Stimulated activated CD4-positive, alpha-beta T cell treated with anti-CD3 and anti-CD28 coated beads, Interleukin-1b, Interleukin-23, amount 100 ng/mL, for 48 hours (primary cell): ENCODE measurements at regions not wholly inside any gene's neighbourhood (a gene's known extent, or its start where the extent isn't known, plus 50 kb on each side); places are given as distances from the start of the nearest gene placed in this dataset.
A peak's percentile ranks its signal among the peaks of the same experiment; 100 is the strongest.
"Not testable (repeated sequence)": the region's sequence is repeated elsewhere in the genome, so short reads cannot be mapped to it uniquely, and the experiment has no call there.

Experiments used
- DNase-seq: peaks from one replicate; pipeline ENCODE4 v3.0.0-alpha.2; 2020

DNA sequence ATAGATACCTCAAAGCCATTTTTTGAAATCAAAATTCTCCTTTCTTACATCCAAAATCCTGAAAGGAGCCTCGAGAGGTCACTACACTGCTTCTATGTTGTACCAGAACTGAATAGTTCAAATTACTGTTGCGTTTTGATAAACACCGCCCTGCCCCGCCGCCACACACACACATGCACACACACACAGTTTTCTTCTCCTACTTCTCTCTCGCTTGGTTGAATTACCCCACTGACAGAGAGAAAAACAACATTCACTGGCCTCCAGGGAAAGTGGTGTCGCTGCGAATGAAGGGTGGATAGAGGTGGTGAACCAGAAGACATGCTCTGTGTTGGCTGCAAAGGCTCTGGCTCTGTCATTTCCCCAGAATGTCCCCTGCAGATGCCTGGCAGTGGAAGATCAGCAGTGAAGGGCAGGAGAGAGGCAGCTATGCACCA is 183.4 kb upstream of the RFC3 start:
- DNase-seq, result no peak

DNA sequence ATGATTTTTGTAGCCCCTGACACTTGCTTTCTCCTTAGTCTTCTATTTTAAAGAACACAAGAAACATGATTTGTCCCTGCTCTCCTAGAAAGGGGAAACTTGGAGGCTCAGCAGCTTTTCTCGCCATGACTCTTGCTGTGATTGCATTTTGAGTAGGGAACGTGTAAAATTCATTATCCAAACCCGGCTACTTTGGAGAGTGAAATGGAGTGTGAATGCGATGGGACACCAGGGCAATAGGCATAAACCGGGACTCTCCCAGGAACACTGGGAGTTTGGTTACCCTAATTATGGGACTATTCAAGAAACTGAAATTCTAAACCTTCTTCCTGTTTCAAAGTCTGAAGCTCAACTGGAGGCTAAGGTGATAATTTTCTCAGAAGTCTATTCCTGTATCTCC is 181.7 kb upstream of the RFC3 start:
- no peak for DNase-seq

DNA sequence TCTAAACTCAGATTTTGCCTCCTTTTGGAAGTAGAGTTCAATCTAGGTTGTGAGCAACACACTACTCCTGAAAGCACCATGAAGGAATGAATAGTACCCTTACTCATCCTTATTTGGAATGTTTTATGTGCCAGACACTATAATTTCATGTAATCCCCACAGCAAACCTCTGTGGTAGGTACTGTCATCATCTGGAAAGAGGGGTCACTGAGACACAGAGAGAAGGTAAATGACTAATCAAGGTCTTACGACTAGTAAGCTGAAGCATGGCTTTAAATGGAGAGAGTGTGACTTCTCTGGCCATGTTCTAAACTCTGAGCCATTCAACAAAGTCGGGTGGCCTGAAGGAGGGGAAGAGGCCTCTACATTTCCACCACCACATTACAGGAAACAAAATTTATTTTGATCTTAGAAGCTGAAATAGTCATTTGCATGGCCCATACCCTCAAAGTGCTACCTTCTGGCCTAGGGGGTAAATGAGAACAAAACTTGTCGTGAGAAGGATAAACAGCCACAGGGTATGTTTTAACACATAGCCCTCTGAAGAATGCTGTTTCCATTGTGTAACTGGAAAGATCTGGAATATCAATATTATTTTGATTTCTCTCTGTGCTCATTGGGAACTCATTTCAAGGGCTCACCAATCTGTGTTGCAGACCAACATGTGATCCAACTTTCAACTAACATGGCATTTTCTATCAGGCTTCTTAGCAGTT is 180.8 kb upstream of the RFC3 start:
- no peak for DNase-seq

DNA sequence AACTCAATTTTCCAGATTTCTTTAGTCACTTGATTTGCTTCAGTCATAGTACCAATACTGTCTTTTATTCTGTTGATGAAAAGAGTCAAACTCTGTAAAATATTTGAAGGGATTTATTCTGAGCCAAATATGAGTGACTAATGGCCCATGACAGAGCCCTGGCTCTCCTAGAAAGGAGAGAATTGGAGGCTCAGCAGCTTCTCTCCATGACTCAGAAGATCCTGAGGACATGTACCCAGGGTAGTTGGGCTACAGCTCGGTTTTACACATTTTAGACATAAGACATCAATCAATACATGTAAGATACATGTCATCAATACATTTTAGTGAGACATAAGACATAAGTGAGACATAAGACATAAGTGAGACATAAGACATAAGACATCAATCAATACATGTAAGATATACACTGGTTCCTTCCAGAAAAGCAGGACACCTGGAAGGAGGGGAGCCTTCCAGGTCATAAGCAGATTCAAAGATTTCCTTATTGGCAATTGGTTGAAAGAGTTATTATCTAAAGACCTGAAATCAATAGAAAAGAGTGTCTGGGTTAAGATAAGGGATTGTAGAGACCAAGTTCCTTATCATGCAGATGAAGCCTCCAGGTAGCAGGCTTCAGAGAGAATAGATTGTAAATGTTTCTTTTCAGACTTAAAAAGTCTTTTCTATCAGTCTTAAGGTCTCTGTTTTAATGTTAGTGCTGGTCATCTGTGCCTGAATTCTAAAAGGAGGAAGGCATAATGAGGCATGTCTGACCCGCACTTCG is 179.8 kb upstream of the RFC3 start:
- peak; percentile 28 for DNase-seq

DNA sequence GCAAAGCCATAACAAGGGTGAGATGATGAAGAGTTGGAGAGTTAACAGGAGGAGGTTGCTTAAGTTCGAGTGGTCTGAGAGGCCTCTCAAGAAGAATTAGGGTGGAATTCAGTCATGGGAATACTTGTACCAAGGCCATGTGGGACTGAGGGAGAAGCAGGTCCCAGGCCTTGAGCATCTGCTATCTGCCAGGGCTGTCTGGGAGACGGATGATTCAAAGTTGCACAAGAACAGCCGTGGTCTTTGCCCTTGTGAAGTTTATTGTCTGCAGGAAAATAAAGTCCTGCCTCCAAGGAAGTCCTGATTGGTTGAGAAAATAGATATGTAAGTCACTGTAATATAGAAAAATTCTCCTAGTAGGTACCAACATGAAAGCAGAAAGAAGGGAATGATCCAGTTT is 178.8 kb upstream of the RFC3 start:
- no peak for DNase-seq

DNA sequence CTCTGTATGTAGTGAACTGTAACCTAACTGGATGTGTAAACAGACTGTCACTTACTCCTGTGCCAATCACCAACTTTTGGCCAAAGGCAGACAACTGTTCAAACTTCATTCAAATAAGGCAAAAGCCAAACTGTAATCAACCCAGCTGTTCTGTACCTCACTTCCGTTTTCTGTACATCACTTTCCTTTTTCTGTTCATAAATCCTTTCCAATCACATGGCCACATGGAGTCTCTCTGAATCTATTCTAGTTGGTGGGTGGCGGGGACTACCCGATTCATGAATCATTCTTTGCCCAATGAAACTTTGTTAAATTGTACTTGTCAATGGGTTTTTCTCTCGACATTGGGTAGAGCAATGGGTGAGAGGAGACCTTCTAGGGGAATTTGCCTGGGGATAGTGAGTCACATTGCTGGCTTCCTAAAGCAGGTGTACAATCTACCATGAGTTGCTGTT is 178.3 kb upstream of the RFC3 start:
- peak; percentile 77 for DNase-seq

DNA sequence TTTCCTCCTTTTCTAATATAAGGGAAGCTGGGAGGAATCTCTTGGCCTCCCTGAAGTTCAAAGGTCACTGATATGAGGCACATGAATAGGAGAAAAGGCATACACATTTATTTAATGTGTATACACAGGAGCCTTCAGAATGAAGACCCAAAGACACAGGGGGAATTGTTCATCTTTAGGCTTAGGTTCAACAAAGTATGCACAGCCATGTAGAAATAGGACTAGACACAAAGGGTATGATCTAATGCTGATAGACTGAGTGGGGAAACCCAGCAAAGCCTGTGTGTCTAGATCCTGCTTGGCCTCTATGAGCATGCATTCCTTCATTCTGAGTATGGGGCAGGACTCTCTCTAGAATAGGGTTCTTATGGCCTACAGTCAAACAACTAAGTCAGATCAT is 177.1 kb upstream of the RFC3 start:
- DNase-seq, result no peak

DNA sequence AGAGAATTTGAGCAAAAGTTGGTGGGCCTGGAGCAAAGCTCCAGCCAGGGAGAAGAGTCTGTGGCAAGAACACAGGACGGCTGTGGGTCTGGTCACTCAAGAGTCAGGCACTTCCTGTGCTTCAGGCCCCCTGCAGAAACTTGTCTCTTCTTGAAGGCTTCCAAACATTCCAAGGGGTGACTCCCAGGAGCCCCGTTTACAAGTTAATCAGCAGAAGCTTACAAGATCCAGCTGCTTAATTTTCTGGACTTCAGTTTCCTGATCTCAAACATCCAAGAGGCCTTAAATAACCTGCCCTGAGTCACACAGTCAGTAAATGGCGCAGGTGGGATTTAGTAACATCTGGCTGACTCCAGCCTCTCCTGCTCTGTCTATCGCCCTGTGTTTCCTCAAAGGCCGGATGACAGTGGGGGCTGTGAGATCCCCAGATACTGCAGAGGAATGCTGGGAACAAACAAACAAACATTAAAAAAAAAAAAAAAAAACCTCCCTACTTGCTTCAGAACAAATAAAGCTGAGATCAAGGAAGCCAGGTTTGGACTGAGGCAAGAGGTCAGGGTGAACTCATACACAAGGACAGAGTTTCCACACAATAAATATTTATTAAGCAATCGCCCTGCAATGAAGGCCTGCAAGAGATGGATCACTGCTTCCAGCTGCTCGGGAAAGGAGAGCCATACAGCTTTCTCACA is 175.4 kb upstream of the RFC3 start:
- no peak for DNase-seq

DNA sequence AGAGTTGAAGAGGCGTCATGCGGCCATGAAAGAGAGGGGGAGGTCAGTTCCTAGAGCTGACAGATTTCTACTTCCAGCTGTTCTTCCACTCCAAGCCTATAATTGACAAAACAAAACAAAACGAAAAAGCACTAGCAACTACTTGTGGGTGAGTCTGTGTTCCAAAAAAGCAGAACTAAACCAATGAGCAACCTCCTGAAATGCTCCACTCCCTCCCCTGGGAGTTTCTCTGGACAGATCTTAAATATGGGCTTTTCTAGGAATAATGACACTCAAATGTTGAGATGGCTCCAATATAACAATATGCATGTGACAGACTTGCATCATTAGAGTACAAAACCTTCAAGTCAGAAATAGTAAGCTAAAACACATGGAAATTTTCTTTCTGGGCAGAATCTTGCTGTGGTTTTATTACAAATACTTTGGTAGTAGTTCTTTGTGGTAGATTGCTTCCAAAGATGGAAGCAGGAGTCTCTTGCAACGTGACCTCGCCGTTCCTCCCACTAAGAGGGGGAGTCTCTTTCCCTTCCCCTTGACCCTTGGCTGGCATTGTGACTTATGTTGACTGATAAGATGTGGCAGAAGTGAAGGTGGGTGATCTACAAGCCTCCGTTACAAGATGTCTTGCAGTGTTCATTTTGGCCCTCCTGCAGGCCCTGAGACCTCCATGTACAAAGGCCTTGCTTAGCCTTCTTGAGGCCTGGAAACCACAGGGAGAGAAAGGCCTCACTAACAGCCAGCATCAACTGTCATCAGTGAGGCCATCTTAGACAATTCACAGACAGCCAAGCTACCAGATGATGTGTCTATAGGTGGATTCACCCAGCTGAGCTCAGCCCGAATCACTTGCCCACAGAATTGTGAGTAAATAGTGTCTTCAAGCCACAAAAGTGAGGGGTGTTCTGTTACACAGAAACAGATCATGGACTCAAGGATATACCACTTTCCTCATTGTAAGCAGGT is 173.1 kb upstream of the RFC3 start:
- peak; percentile 34 for DNase-seq

DNA sequence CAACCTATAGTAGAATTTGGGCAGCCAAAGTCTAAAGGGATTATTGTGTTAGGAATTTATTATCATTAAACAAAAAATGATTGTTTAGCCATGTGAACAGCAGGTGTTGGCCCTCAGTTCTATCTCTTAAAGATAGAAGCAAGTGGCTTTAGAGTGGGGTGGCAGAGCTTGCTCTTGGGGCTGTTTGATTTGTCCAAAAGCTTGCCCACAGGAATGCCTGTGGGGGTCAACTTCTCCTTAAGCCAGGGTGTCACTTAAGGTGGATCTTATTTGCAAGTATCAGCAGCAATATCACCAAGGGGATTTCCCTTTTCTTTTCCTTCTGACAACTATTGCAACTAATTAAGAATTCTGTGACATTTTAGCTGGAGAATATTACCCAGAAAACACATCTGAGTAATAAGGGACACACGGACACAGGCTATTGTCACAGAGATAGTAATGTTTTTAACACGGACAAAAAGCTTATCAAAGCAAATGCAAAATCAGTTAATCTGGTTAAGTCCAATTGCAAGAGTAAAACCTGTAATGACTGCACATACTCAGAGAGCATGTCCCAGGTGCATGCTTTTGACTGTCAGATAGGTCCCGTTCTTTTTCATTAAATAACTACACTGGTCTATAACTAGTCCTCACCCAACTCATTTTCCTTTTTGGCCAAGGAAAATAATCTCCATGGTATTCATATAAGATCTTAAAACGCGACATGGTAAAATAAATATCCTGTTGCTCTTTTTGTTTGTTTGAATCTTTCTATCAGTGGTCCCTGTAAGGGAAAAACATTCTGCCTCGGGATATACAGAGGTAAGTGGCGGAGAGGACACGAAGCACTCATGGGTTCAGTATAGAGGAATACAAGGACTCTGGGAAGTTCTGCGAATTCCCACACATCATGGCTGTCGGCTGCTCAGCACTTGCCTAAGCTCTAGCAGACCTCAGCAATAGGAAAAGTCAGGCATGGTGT is 172.1 kb upstream of the RFC3 start:
- no peak for DNase-seq

DNA sequence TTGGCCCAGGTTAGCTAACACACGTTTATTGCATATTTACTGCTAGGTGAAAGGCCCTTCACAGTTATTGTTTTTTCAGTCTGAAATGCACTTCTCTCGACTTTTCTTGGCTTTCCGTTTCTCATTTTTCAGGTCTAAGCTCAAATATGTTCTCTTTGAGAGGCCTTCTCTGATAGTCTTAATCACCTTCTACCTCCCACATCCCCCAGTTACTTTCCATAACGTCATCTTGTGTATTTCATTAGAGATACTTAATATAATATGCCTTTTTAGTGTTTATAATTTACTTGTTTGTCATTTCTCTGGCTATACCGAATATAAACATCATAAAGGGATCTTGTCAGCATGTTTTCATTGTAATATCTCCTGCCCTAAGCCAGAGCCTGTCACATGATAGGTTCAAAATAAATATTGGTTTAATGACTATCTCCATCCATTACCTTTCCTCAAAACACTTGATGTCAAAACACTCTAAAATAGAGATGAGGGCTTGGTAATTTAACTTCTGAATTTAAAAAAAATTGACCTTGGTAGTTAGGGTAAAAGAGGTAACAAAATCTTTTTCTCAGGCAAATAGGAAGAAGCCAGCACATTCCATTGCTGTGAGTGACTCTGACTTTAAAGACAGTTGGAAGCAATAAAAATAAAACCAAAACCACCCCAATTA is 168.6 kb upstream of the RFC3 start:
- DNase-seq, result no peak

DNA sequence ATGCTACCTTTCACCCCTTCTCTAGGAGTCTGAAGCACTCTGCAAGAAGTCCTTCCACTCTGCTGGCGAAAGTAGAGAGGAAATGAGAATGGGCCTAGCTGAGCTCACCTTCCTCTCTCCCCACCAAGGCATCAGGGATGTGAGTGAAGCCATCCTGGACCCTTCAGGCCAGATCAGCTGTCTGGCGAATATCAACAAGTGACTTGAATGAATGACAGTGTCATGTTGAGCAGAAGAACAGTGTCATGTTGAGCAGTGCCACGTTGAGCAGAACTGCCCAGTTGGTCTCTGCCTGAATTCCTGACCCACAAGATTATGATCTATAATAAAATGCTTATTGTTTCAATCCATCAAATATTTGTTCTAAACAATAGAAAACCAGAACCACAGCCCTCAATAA is 166.2 kb upstream of the RFC3 start:
- DNase-seq, result no peak

DNA sequence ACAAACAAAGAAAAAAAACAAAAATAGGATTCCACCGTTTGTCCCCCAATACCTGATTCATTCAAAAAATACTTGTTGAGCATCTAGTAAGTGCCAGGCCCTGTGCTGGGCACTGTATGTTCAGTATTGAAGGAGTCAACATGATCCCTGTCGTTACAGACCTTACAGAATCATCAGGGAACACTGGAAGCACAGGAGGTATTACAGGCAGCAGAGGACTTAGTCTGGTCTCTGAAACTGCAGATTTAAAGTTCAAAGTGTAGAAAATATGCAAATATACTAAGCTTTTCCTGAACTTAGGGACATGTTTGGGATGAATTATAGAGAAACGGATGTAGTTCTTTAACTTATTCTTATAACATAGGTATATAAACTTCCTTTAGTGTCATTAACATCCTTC is 160.7 kb upstream of the RFC3 start:
- no peak for DNase-seq

DNA sequence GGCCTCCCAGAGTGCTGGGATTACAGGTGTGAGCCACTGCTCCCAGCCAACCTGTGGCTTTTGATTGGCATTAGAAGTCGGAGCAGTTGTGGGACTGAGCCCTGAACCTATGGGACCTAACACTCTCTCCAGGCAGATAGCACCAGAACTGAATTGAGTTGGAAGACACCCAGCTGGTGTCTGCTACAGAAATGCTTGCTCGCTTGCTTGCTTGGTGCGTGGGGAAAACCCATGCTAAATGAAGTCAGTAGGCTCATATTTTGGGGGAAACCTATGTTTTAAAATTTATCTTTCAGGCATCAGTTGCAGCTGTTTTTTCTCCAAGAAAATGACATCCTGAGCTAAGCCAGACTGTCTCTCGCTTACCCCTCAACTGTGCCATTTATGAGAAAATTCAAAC is 158.5 kb upstream of the RFC3 start:
- no peak for DNase-seq

DNA sequence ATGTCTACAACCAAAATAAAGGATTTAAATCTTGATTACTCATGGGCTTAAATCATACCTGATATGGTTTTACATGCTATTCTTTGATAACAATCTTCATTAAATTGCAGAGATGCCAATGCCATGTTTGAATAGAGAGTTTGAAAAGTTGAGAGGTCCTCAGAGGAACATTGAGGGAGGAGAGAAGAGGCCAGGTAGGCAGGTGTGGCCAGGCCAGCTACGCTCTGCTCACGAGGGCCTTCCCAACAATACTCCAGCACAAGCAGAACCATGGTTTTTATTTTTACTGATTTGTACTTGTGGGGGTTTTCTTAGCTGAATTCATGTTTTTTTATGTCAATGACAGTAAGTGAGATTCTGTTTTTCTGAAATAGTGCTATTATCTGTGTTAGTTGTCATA is 158.1 kb upstream of the RFC3 start:
- DNase-seq, result no peak

DNA sequence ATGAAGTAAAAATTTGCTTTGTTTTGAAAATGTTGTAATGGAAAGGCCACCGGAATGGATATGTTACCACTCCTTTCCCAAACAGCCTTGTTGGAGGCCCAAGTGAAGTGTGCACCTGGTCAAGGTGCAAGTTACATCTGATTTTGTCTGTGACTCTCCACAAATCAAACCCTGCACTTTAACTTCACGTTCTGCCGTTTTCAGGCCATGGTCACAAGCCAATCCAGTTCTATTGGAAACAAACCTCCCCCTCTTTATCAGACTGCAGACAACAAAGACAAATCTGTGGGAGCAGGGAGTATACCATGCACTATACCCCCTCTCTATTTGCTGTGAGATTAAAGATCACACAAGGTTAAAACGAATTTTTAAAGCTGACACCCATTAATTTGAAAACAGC is 155.6 kb upstream of the RFC3 start:
- no peak for DNase-seq

DNA sequence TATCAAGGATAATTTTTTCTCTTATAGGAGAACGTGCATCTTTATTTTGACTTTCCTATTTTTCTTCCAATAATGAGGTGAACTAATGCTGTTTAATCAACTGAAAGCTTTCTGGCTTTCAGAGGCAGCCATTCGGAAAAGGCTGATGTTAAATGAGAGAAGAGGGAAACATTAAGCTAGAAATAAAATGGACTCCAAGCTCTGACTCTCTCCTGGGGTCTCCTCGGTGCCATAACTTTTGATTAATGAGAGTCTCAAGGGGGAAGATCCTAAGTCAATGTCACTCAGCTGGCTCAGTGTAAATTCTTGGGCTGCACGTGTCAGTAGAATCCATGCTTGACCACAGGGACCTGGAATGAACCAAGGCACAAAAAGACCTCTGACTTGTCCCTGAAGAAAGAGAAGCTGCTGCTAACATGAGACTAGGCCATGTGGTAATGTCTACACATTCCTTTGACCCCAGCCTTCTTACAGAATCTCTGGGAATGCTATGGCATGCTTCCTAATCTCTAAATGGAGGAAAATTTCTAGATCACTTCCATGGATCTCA is 152.2 kb upstream of the RFC3 start:
- no peak for DNase-seq

DNA sequence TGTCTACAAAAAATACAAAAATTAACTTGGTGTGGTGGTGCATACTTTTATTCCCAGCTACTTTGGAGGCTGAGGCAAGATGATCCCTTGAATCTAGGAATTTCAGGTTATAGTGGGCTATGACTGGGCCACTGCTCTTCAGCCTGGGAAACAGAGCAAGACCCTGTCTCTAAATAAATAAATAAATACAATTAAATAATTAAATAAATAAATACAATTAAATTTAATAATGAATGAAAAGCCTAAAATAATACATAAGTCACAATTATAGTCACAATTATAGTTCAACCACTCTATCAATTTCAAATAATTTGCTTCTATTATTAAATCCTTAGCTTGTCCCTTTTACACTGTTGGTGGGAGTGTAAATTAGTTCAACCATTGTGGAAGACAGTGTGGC is 146.4 kb upstream of the RFC3 start:
- DNase-seq, result no peak

DNA sequence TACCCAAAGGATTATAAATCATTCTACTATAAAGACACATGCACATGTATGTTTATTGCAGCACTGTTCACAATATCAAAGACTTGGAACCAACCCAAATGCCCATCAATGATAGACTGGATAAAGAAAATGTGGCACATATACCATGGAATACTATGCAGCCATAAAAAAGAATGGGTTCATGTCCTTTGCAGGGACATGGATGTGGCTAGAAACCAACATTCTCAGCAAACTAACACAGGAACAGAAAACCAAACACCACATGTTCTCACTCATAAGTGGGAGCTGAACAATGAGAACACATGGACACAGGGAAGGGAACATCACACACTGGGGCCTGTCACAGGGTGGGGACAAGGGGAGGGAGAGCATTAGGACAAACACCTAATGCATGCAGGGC is 145.9 kb upstream of the RFC3 start:
- not testable (repeated sequence) for DNase-seq
